Kidney (tissue), 13 donors: ENCODE measurements at regions not wholly inside any gene's neighbourhood (a gene's known extent, or its start where the extent isn't known, plus 50 kb on each side); places are given as distances from the start of the nearest gene placed in this dataset.

Experiments
- DNase-seq, 5 donors: peaks; one replicate each; pipeline ENCODE4 v3.0.0-alpha.2; 2013 to 2020
- FAIRE-seq: peaks from 2 replicates; lab custom pipeline; 2012; peaks lifted over from hg19 to GRCh38; lab: Jason Lieb, UNC
- H3K27ac ChIP-seq, 2 donors: one replicate each; pipeline ENCODE4 v1.7.0; 2013; ENCODE audit warnings: low read depth in 2 of 2, low read length in 2 of 2, inconsistent platforms in 1 of 2
- H3K27me3 ChIP-seq: one replicate; pipeline ENCODE4 v1.7.1; 2013; ENCODE audit warnings: low read length, inconsistent platforms; ENCODE audit not compliant: control insufficient read depth, insufficient read depth
- H3K36me3 ChIP-seq, 3 donors: one replicate each; pipeline versions ENCODE4 v1.7.0 to v1.7.1; 2013; ENCODE audit warnings: low read length in 3 of 3, control low read depth in 1 of 3, inconsistent platforms in 1 of 3; ENCODE audit not compliant: insufficient read depth in 3 of 3, control insufficient read depth in 2 of 3
- H3K4me1 ChIP-seq, 3 donors: one replicate each; pipeline versions ENCODE4 v1.7.0 to v1.7.1; 2013; ENCODE audit warnings: low read length in 3 of 3, inconsistent platforms in 1 of 3, low read depth in 1 of 3; ENCODE audit not compliant: control insufficient read depth in 2 of 3, insufficient read depth in 2 of 3
- H3K4me3 ChIP-seq, 3 donors: one replicate each; pipeline versions ENCODE4 v1.7.0 to v1.8.1; 2013; ENCODE audit warnings: low read length in 3 of 3, control low read depth in 1 of 3, inconsistent platforms in 1 of 3
- H3K9ac ChIP-seq, 3 donors: one replicate each; pipeline versions ENCODE4 v1.7.0 to v1.7.1; 2013; ENCODE audit warnings: low read length in 3 of 3, control low read depth in 1 of 3, inconsistent platforms in 1 of 3
- H3K9me3 ChIP-seq, 3 donors: one replicate each; pipeline versions ENCODE4 v1.7.0 to v1.7.1; 2013; ENCODE audit warnings: low read length in 3 of 3, control low read depth in 1 of 3, inconsistent platforms in 1 of 3; ENCODE audit not compliant: control insufficient read depth in 2 of 3, insufficient read depth in 1 of 3
- CTCF ChIP-seq: IDR thresholded peaks from 3 replicates; pipeline ENCODE4 v1.5.1; 2012; ENCODE audit warnings: mild to moderate bottlenecking, moderate library complexity, borderline replicate concordance; ENCODE audit not compliant: insufficient read depth; ENCODE audit errors: extremely low read depth
- intact Hi-C: fragments of 100-400 bp; cut with DNase I; formaldehyde crosslinking; loops from one replicate; pipeline ENCODE4 v1.11.1; 2022
- donor health status: control.
- donor health status: control.
- donor health status: control.
- donor health status: control.
- donor health status: control.
- donor health status: DM: yes; HTN: yes; CAD: no.
- donor health status: Normal renal cell carcinoma (clear cell type).

DNA sequence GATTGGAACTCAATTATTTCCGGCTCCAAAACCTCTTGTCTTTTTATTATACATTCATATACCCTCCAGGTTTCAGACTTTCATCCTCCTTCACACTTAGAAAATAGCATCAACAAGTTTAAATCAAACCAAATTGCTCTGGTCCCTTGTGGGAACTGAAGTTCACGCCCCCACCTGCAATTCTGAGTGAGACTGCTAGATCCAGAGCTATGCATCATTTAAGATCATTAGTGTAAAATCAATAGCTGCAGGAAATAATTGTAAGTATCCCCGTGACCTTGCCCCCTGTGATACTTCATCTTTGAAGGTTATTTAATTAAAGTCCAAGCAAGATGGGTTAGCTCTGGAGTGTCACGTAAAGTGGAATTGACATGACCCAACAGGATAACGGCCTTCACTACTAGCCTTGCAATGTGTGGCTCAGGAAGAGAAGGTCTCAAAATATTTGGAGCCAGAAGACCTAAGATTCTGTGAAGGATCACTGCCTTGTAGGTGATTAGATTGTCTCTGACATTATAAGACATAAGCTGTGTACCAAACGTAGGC, 742.2 kb upstream of the LRRC4C start:
- no peak for TF ChIP-seq CTCF
- DNase-seq (no peak), FAIRE-seq (no peak)
- intact Hi-C loops = no loop called here
- H3K36me3 ChIP-seq = no peaks in the 10 kb centered on the region
- H3K9ac ChIP-seq = no peak overlapping the region
- no peak overlapping the region for H3K4me3 ChIP-seq
- H3K4me1 ChIP-seq = no peaks in the 10 kb centered on the region
- H3K9me3 ChIP-seq = no peaks in the 10 kb centered on the region
- H3K27ac ChIP-seq = no peak overlapping the region
- no peaks in the 10 kb centered on the region for H3K27me3 ChIP-seq

- Histone ChIP-seq H3K4me1 (no peaks in the 10 kb centered on the region), H3K9ac (no peak overlapping the region), H3K9me3 (no peaks in the 10 kb centered on the region), H3K27ac (no peak overlapping the region), H3K27me3 (no peaks in the 10 kb centered on the region), H3K4me3 (no peak overlapping the region), H3K36me3 (no peaks in the 10 kb centered on the region)
- FAIRE-seq = no peak
- intact Hi-C loops = no loop called here
- no peak for TF ChIP-seq CTCF
- DNase-seq = no peak
Measured at GRCh38 chr11:42205518-42205917, 746.1 kb upstream of the LRRC4C start.

- FAIRE-seq (no peak), DNase-seq (no peak)
- Histone ChIP-seq H3K4me1 (no peaks in the 10 kb centered on the region), H3K36me3 (no peaks in the 10 kb centered on the region), H3K27me3 (no peaks in the 10 kb centered on the region), H3K27ac (no peak overlapping the region), H3K9me3 (no peaks in the 10 kb centered on the region), H3K9ac (no peak overlapping the region), H3K4me3 (no peak overlapping the region)
- no peak for TF ChIP-seq CTCF
- intact Hi-C loops = no loop called here
Measured at GRCh38 chr11:42225664-42226063, 766.2 kb upstream of the LRRC4C start.

- DNase-seq (no peak), FAIRE-seq (no peak)
- H3K36me3 ChIP-seq = no peaks in the 10 kb centered on the region
- H3K4me1 ChIP-seq = no peaks in the 10 kb centered on the region
- H3K4me3 ChIP-seq = no peak overlapping the region
- intact Hi-C loops = no loop called here
- TF ChIP-seq CTCF = no peak
- no peak overlapping the region for H3K27ac ChIP-seq
- no peaks in the 10 kb centered on the region for H3K27me3 ChIP-seq
- no peak overlapping the region for H3K9ac ChIP-seq
- H3K9me3 ChIP-seq = no peaks in the 10 kb centered on the region
Measured at GRCh38 chr11:42232673-42233072, 773.2 kb upstream of the LRRC4C start.
